Choroid plexus epithelial cell (primary cell): ENCODE measurements at regions not wholly inside any gene's neighbourhood (a gene's known extent, or its start where the extent isn't known, plus 50 kb on each side); places are given as distances from the start of the nearest gene placed in this dataset.

ENCODE experiments used
- DNase-seq: peaks from one replicate; pipeline ENCODE4 v3.0.0-alpha.2; 2010; ENCODE audit warnings: low read depth
- H3K4me3 ChIP-seq: 2 replicates; pipeline ENCODE4 v1.5.1; 2011; ENCODE audit warnings: low read depth, mild to moderate bottlenecking, control low read depth, low read length, moderate library complexity
- CTCF ChIP-seq: conservative IDR thresholded peaks from 2 replicates; pipeline ENCODE4 v1.5.1; 2011; ENCODE audit warnings: low read depth, mild to moderate bottlenecking, control low read depth, inconsistent platforms, low read length, moderate library complexity

- DNase-seq: no peak
These were observed 102.6 kb upstream of the KRR1 start for GRCh38 chr12:75613981-75614380.

GRCh38 chr12:75611041-75611440 is 99.6 kb upstream of the KRR1 start:
- DNase-seq: no peak
- no peak overlapping the region for H3K4me3 ChIP-seq
- TF ChIP-seq CTCF: peak; percentile 1

More at GRCh38 chr12:75613981-75614380, 102.6 kb upstream of the KRR1 start:
- TF ChIP-seq CTCF: no peak
- H3K4me3 ChIP-seq: no peak overlapping the region

GRCh38 chr12:75606956-75607355 is 95.5 kb upstream of the KRR1 start:
- DNase-seq: no peak
- no peak for TF ChIP-seq CTCF
- no peak overlapping the region for H3K4me3 ChIP-seq

- no peak for TF ChIP-seq CTCF
- no peak overlapping the region for H3K4me3 ChIP-seq
- no peak for DNase-seq
These were observed 94.7 kb upstream of the KRR1 start for GRCh38 chr12:75606151-75606550.

- DNase-seq: peak; percentile 23
- TF ChIP-seq CTCF: no peak
- no peak overlapping the region for H3K4me3 ChIP-seq
These were observed 92.1 kb upstream of the KRR1 start for GRCh38 chr12:75603475-75603874.

- DNase-seq: no peak
- no peak for TF ChIP-seq CTCF
- H3K4me3 ChIP-seq: no peak overlapping the region
These were observed 90.7 kb upstream of the KRR1 start for GRCh38 chr12:75602106-75602505.

- DNase-seq: no peak
- no peak overlapping the region for H3K4me3 ChIP-seq
- no peak for TF ChIP-seq CTCF
These were observed 88.7 kb upstream of the KRR1 start for GRCh38 chr12:75600146-75600545.
